ENCODE measurements at regions not wholly inside any gene's neighbourhood (a gene's known extent, or its start where the extent isn't known, plus 50 kb on each side); places are given as distances from the start of the nearest gene placed in this dataset.

- intact Hi-C loops (cut with micrococcal nuclease) (no loop called here), in situ Hi-C loops (cut with MboI; ENCODE audit: low sequenced_read_pairs) (no loop called here), dilution Hi-C loops (cut with HindIII; ENCODE audit: low sequenced_read_pairs, unreplicated experiment) (no loop called here)
- Histone ChIP-seq H2BK20ac (ENCODE audit: low read depth, low read length) (no peak overlapping the region), H3K36me3 (ENCODE audit: control insufficient read depth, insufficient read depth, low read length) (no peaks in the 10 kb centered on the region), H3K9ac (ENCODE audit: low read depth, low read length) (no peak overlapping the region), H3K4ac (ENCODE audit: low read depth, low read length) (no peak overlapping the region), H3K4me2 (ENCODE audit: low read depth, low read length) (no peak overlapping the region), H2BK120ac (ENCODE audit: low read depth, low read length) (no peak overlapping the region), H3K4me1 (ENCODE audit: control insufficient read depth, insufficient read depth, low read length) (no peaks in the 10 kb centered on the region), H3K4me3 (ENCODE audit: insufficient read depth, low read depth, low read length) (no peak overlapping the region), H3K9me1 (ENCODE audit: insufficient read depth, low read length) (no peaks in the 10 kb centered on the region), H3K14ac (replicated peaks; ENCODE audit: low read depth, low read length) (no peak overlapping the region), H3K18ac (ENCODE audit: low read depth, low read length) (no peak overlapping the region), H4K20me1 (ENCODE audit: insufficient read depth, low read length) (no peaks in the 10 kb centered on the region), H3K79me1 (ENCODE audit: low read depth in 1 of 2, low read length in 2 of 2) (no peaks in the 10 kb centered on the region), H2AK9ac (replicated peaks; ENCODE audit: low read depth, low read length, poor library complexity) (no peak overlapping the region), H4K8ac (ENCODE audit: low read depth in 2 of 2, low read length in 2 of 2) (no peak overlapping the region), H2AFZ (replicated peaks; ENCODE audit: low read length, poor library complexity) (no peak overlapping the region), H2AK5ac (ENCODE audit: low read depth, low read length) (no peak overlapping the region), H3K27me3 (ENCODE audit: control insufficient read depth, insufficient read depth, low read length) (no peaks in the 10 kb centered on the region), H4K5ac (ENCODE audit: low read depth, low read length) (no peak overlapping the region), H3K56ac (ENCODE audit: extremely low read depth, insufficient read depth, low read length) (no peak overlapping the region), H3K27ac (ENCODE audit: insufficient read depth, low read length) (no peak overlapping the region), H3K23ac (ENCODE audit: low read depth, low read length) (no peak overlapping the region), H2BK5ac (ENCODE audit: low read depth, low read length, poor library complexity, severe bottlenecking) (no peak overlapping the region), H4K91ac (ENCODE audit: insufficient read depth, low read depth, low read length) (no peak overlapping the region), H2BK15ac (ENCODE audit: low read depth, low read length) (no peak overlapping the region), H3K9me3 (ENCODE audit: control insufficient read depth, insufficient read depth, low read length) (no peaks in the 10 kb centered on the region)
- BruUV-seq (replicated peaks) = no TSS peak
- no CpG with 5 or more reads among the region's 1 CpG for WGBS, 2 experiments (ENCODE audit: extremely low coverage in 2 of 2, insufficient read length in 1 of 2)
- TF ChIP-seq MXI1 (IDR thresholded peaks at IDR 0.05; ENCODE audit: borderline replicate concordance, low read depth, low read length) = no peak
- TF ChIP-seq ELK1 (IDR thresholded peaks at IDR 0.05; ENCODE audit: borderline replicate concordance, low read depth, low read length) = no peak
- no peak for TF ChIP-seq RFX5 (IDR thresholded peaks at IDR 0.05; ENCODE audit: low read depth, low read length)
- TF ChIP-seq CHD1 (IDR thresholded peaks at IDR 0.05; ENCODE audit: low read depth, low read length) = no peak
- no peak for TF ChIP-seq CTCF (conservative IDR thresholded peaks at IDR 0.05; ENCODE audit: low read depth, low read length)
- TF ChIP-seq FOS (IDR thresholded peaks at IDR 0.05; ENCODE audit: low read depth, low read length) = no peak
- TF ChIP-seq SMC3 (IDR thresholded peaks at IDR 0.05; ENCODE audit: low read depth, low read length) = no peak
- no peak for TF ChIP-seq MAFK (IDR thresholded peaks at IDR 0.05; ENCODE audit: low read depth, low read length)
- no peak for TF ChIP-seq NFE2L2 (IDR thresholded peaks at IDR 0.05; ENCODE audit: low read depth, low read length)
- TF ChIP-seq BHLHE40 (IDR thresholded peaks at IDR 0.05; ENCODE audit: low read depth, low read length) = no peak
- TF ChIP-seq RCOR1 (IDR thresholded peaks at IDR 0.05; ENCODE audit: insufficient replicate concordance, low read length) = no peak
- no peak for TF ChIP-seq MAZ (IDR thresholded peaks at IDR 0.05; ENCODE audit: borderline replicate concordance, low read depth, low read length)
- TF ChIP-seq USF2 (IDR thresholded peaks at IDR 0.05; ENCODE audit: low read depth, low read length) = no peak
- no peak for TF ChIP-seq RAD21 (IDR thresholded peaks at IDR 0.05; ENCODE audit: low read length)
- no peak for TF ChIP-seq CEBPB (IDR thresholded peaks at IDR 0.05; ENCODE audit: low read depth, low read length)
- ChIA-PET CTCF (interaction anchor here (0.8 kb wide), 1 partner anchor 8 kb away, joined by 3 read pairs; no protein-coding TSS in a partner anchor), POLR2A (ENCODE audit: unreplicated experiment) (no interaction called here)
- ATAC-seq (ENCODE audit: low read depth) (no peak), DNase-seq (no peak)
These were observed 298.7 kb upstream of the USP25 start for GRCh38 chr21:15431053-15431452.

Measured in IMR-90 (cell line).